ENCODE measurements at regions not wholly inside any gene's neighbourhood (a gene's known extent, or its start where the extent isn't known, plus 50 kb on each side); places are given as distances from the start of the nearest gene placed in this dataset.

GRCh38 chr2:34954758-34955157 is 1355.7 kb upstream of the FAM98A start:
- no peak for DNase-seq (ENCODE audit: low read depth)

GRCh38 chr2:34950797-34951196 is 1351.7 kb upstream of the FAM98A start:
- DNase-seq (ENCODE audit: low read depth), result no peak

GRCh38 chr2:34949316-34949715 is 1350.2 kb upstream of the FAM98A start:
- no peak for DNase-seq (ENCODE audit: low read depth)

GRCh38 chr2:34936089-34936488 is 1337.0 kb upstream of the FAM98A start:
- no peak for DNase-seq (ENCODE audit: low read depth)

- DNase-seq (ENCODE audit: low read depth), result no peak
Measured at GRCh38 chr2:34912084-34912483, 1313.0 kb upstream of the FAM98A start.

GRCh38 chr2:34909992-34910705 is 1311.0 kb upstream of the FAM98A start:
- no peak for DNase-seq (ENCODE audit: low read depth)

- no peak for DNase-seq (ENCODE audit: low read depth)
Measured at GRCh38 chr2:34907812-34908211, 1308.7 kb upstream of the FAM98A start.

- DNase-seq (ENCODE audit: low read depth), result no peak
Measured at GRCh38 chr2:34901739-34902138, 1302.6 kb upstream of the FAM98A start.

- no peak for DNase-seq (ENCODE audit: low read depth)
Measured at GRCh38 chr2:34899079-34899478, 1300.0 kb upstream of the FAM98A start.

GRCh38 chr2:34892766-34893165 is 1293.7 kb upstream of the FAM98A start:
- DNase-seq (ENCODE audit: low read depth), result no peak

GRCh38 chr2:34892256-34892655 is 1293.2 kb upstream of the FAM98A start:
- no peak for DNase-seq (ENCODE audit: low read depth)

GRCh38 chr2:34875091-34875745 is 1276.1 kb upstream of the FAM98A start:
- DNase-seq (ENCODE audit: low read depth), result no peak

GRCh38 chr2:34853646-34854045 is 1254.5 kb upstream of the FAM98A start:
- DNase-seq (ENCODE audit: low read depth), result no peak

GRCh38 chr2:34851804-34852203 is 1252.7 kb upstream of the FAM98A start:
- DNase-seq (ENCODE audit: low read depth), result no peak

- DNase-seq (ENCODE audit: low read depth), result no peak
Measured at GRCh38 chr2:34849827-34850226, 1250.7 kb upstream of the FAM98A start.

GRCh38 chr2:34848691-34849090 is 1249.6 kb upstream of the FAM98A start:
- no peak for DNase-seq (ENCODE audit: low read depth)

GRCh38 chr2:34848132-34848531 is 1249.0 kb upstream of the FAM98A start:
- DNase-seq (ENCODE audit: low read depth), result no peak

- DNase-seq (ENCODE audit: low read depth), result no peak
Measured at GRCh38 chr2:34844629-34845028, 1245.5 kb upstream of the FAM98A start.

- DNase-seq (ENCODE audit: low read depth), result no peak
Measured at GRCh38 chr2:34838408-34838807, 1239.3 kb upstream of the FAM98A start.

GRCh38 chr2:34836361-34836760 is 1237.3 kb upstream of the FAM98A start:
- no peak for DNase-seq (ENCODE audit: low read depth)

- DNase-seq (ENCODE audit: low read depth), result no peak
Measured at GRCh38 chr2:34831096-34831495, 1232.0 kb upstream of the FAM98A start.

GRCh38 chr2:34828481-34828880 is 1229.4 kb upstream of the FAM98A start:
- no peak for DNase-seq (ENCODE audit: low read depth)

- DNase-seq (ENCODE audit: low read depth), result no peak
Measured at GRCh38 chr2:34827398-34827797, 1228.3 kb upstream of the FAM98A start.

GRCh38 chr2:34825686-34826085 is 1226.6 kb upstream of the FAM98A start:
- no peak for DNase-seq (ENCODE audit: low read depth)
